Thoracic aorta (tissue), 2 donors: ENCODE measurements at regions not wholly inside any gene's neighbourhood (a gene's known extent, or its start where the extent isn't known, plus 50 kb on each side); places are given as distances from the start of the nearest gene placed in this dataset.

Experiments
- ATAC-seq: fragments of 150-250 bp; one replicate; pipeline ENCODE4 v1.8.0; 2017; ENCODE audit warnings: low read depth; ENCODE audit not compliant: insufficient number of reproducible peaks, low FRiP score
- DNase-seq: peaks from one replicate; pipeline ENCODE4 v3.0.0-alpha.2; 2020; ENCODE audit warnings: low spot score
- H3K27ac ChIP-seq, 2 donors: fragments of 200-600 bp; sonication (generic); 1 replicate in 1 of 2; 2 replicates in 1 of 2; pipeline ENCODE4 v1.5.1; 2016; ENCODE audit warnings: mild to moderate bottlenecking in 2 of 2, moderate library complexity in 2 of 2
- H3K27me3 ChIP-seq: fragments of 200-600 bp; sonication (generic); replicated peaks from 2 replicates; pipeline ENCODE4 v1.6.0; 2016; ENCODE audit warnings: mild to moderate bottlenecking; ENCODE audit not compliant: insufficient read depth
- H3K36me3 ChIP-seq: fragments of 200-600 bp; sonication (generic); one replicate; pipeline ENCODE4 v1.5.1; 2016
- H3K4me1 ChIP-seq, 2 donors: fragments of 200-600 bp; sonication (generic); 1 replicate in 1 of 2; 2 replicates in 1 of 2; pipeline versions ENCODE4 v1.5.1 to v1.6.0; 2016; ENCODE audit warnings: low read depth in 2 of 2, mild to moderate bottlenecking in 1 of 2; ENCODE audit not compliant: control insufficient read depth in 1 of 2
- H3K4me3 ChIP-seq: fragments of 200-600 bp; sonication (generic); 2 replicates; pipeline ENCODE4 v1.5.1; 2016; ENCODE audit warnings: mild to moderate bottlenecking
- H3K9me3 ChIP-seq: fragments of 200-600 bp; sonication (generic); 2 replicates; pipeline ENCODE4 v1.5.1; 2016
- TF ChIP-seq, protein P1 (sequence below): fragments of 200-600 bp; sonication (generic); IDR thresholded peaks from one replicate; pipeline ENCODE4 v1.5.1; 2019; ENCODE audit warnings: antibody characterized with exemption

DNA sequence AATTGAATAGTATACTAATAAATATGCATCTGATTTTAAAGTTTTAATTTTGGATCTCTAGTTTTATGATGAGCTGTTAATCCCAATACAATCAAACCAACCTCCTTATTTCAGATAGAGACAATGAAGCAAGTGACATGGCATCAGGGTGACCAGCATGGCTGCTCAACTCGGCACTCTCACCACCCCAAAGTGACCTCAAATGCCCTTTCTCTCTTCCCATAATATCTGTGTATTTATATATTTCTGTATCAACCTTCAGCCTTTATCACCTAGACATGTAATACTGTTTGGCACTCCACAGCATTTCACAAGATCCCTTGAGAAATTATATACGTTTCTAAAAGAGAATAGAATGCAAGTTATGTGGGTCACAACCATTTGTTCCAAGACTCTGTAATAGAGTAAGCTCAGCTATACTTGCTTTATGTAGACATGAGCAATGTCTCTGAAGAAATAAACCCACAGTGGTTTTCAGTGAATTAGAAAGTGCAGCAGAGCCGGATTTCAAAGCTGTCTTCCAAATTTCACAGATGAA, 1623.2 kb upstream of the PABPC4L start:
- TF ChIP-seq, protein P1, sequence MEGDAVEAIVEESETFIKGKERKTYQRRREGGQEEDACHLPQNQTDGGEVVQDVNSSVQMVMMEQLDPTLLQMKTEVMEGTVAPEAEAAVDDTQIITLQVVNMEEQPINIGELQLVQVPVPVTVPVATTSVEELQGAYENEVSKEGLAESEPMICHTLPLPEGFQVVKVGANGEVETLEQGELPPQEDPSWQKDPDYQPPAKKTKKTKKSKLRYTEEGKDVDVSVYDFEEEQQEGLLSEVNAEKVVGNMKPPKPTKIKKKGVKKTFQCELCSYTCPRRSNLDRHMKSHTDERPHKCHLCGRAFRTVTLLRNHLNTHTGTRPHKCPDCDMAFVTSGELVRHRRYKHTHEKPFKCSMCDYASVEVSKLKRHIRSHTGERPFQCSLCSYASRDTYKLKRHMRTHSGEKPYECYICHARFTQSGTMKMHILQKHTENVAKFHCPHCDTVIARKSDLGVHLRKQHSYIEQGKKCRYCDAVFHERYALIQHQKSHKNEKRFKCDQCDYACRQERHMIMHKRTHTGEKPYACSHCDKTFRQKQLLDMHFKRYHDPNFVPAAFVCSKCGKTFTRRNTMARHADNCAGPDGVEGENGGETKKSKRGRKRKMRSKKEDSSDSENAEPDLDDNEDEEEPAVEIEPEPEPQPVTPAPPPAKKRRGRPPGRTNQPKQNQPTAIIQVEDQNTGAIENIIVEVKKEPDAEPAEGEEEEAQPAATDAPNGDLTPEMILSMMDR: no peak
- H3K9me3 ChIP-seq: no peaks in the 10 kb centered on the region
- DNase-seq: no peak

DNA sequence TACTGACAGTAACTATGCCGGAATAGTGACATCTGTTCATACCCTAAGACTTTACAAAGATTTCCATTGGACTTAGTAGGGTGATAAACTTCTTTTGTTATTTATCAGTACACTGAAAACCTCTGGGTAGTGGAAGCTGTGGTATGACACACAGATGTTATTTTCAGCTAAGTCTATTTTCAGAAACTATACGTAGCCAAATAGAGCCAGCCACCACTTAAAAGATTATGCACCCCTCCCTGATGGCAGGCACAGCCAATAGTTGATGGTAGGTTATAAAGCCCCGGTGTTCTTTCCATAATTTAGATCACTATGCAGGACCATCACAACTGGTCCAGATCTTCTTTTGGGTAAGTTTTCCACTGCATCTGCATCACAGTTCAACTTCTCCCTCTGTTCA, 1603.2 kb upstream of the PABPC4L start:
- no peaks in the 10 kb centered on the region for H3K9me3 ChIP-seq
- ATAC-seq (no peak), DNase-seq (no peak)
- H3K27me3 ChIP-seq: no peaks in the 10 kb centered on the region
- no peaks in the 10 kb centered on the region for H3K4me1 ChIP-seq
- H3K4me3 ChIP-seq: no peak overlapping the region
- H3K36me3 ChIP-seq: no peaks in the 10 kb centered on the region
- TF ChIP-seq, protein P1: no peak
- H3K27ac ChIP-seq: no peak overlapping the region

More for the DNA sequence above, 1623.2 kb upstream of the PABPC4L start:
- ATAC-seq: no peak
- no peaks in the 10 kb centered on the region for H3K4me1 ChIP-seq
- H3K27me3 ChIP-seq: no peaks in the 10 kb centered on the region
- H3K27ac ChIP-seq: no peak overlapping the region
- H3K36me3 ChIP-seq: no peaks in the 10 kb centered on the region
- H3K4me3 ChIP-seq: no peak overlapping the region

DNA sequence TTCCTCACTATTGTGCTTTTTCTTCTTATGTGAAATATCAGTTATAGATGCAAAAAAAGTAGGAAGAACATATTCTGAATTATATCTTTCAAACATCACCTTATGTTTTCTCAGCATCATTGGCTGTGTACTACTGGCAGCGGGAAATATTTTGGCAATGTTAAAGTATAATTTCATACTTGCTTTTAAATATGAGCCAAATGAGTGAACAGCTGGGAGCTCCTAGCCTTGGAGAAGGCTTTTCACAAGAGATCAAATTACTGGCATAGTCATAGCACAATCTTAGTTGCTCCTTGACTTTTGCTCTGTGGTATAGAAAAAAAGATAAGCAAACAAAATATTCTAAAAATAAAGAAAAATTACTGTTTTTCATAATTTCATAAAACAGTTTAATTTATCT, 1575.8 kb upstream of the PABPC4L start:
- DNase-seq (no peak), ATAC-seq (no peak)
- H3K4me3 ChIP-seq: no peak overlapping the region
- H3K9me3 ChIP-seq: no peaks in the 10 kb centered on the region
- no peak overlapping the region for H3K27ac ChIP-seq
- no peaks in the 10 kb centered on the region for H3K27me3 ChIP-seq
- no peaks in the 10 kb centered on the region for H3K4me1 ChIP-seq
- TF ChIP-seq, protein P1: no peak
- no peaks in the 10 kb centered on the region for H3K36me3 ChIP-seq

DNA sequence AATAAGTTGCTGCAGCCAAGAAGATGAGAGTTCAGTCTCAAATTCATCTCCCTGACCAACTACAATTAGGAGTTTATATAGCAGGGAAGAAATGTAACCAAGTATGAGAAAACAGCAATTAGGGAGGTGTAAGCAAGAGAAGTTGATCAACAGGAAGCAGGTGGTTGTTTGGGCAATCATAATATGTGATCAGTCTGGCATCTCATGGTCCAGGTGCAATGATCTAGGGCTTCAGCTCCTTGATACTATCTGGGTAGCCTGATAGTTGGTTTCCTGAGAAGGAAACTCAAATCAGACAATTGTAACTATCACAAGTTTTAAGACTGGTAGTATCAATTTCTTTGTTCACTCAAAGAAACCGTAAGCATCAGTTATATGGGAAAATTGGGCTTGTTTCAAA, 1574.3 kb upstream of the PABPC4L start:
- no peaks in the 10 kb centered on the region for H3K36me3 ChIP-seq

DNA sequence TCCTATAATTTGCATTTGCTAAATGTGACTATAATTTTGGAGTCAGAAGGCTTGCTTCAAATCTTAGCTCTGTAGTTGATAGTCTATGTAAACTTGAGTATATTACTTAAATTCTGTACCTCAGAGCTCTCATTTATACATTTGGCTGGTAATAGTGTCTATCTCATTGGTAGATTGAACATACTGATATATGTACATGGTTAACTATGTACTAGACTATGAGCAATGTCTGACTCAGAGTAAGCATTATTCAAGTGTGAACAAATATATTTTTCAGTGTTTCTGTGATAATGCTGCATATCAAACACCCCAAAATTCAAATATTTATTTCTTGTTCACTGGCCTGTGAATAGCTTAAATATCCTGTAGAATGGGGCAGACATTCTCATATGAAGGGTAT, 1568.9 kb upstream of the PABPC4L start:
- Histone ChIP-seq H3K4me3 (no peak overlapping the region), H3K36me3 (no peaks in the 10 kb centered on the region), H3K9me3 (no peaks in the 10 kb centered on the region), H3K27ac (no peak overlapping the region), H3K4me1 (no peaks in the 10 kb centered on the region), H3K27me3 (no peaks in the 10 kb centered on the region)
- TF ChIP-seq, protein P1: no peak
- ATAC-seq: no peak
- DNase-seq: no peak

More for the DNA sequence above, 1574.3 kb upstream of the PABPC4L start:
- TF ChIP-seq, protein P1: no peak
- H3K4me1 ChIP-seq: no peaks in the 10 kb centered on the region
- no peak for DNase-seq
- no peaks in the 10 kb centered on the region for H3K27me3 ChIP-seq
- no peak for ATAC-seq
- no peaks in the 10 kb centered on the region for H3K9me3 ChIP-seq
- no peak overlapping the region for H3K27ac ChIP-seq
- H3K4me3 ChIP-seq: no peak overlapping the region
